Neural crest cell (in vitro differentiated cells): ENCODE measurements at regions not wholly inside any gene's neighbourhood (a gene's known extent, or its start where the extent isn't known, plus 50 kb on each side); places are given as distances from the start of the nearest gene placed in this dataset.

Experiments
- DNase-seq: peaks from one replicate; pipeline ENCODE4 v3.0.0; 2021; ENCODE audit warnings: low read depth, mixed read lengths, low spot score
- H3K27ac Mint-ChIP-seq: one replicate; pipeline ENCODE4 v1.8.0; 2021; ENCODE audit warnings: mild to moderate bottlenecking, mixed read lengths; ENCODE audit not compliant: unreplicated experiment
- H3K27me3 Mint-ChIP-seq: 2 replicates; pipeline ENCODE4 v1.8.0; 2021; ENCODE audit warnings: low read depth, mild to moderate bottlenecking, mixed read lengths
- H3K36me3 Mint-ChIP-seq: 2 replicates; pipeline ENCODE4 v1.8.0; 2021; ENCODE audit warnings: low read depth, mild to moderate bottlenecking, mixed read lengths
- H3K4me1 Mint-ChIP-seq: 2 replicates; pipeline ENCODE4 v1.8.0; 2021; ENCODE audit warnings: mixed read lengths
- H3K4me3 Mint-ChIP-seq: one replicate; pipeline ENCODE4 v1.8.0; 2021; ENCODE audit warnings: mild to moderate bottlenecking, mixed read lengths
- H3K9me3 Mint-ChIP-seq: 2 replicates; pipeline ENCODE4 v1.8.0; 2021; ENCODE audit warnings: mixed read lengths
- TF ChIP-seq, protein P1 (sequence below): fragments of 200-600 bp; sonication (generic); conservative IDR thresholded peaks from 2 replicates; pipeline ENCODE4 v1.5.0; 2021; ENCODE audit warnings: antibody characterized with exemption, mild to moderate bottlenecking

DNA sequence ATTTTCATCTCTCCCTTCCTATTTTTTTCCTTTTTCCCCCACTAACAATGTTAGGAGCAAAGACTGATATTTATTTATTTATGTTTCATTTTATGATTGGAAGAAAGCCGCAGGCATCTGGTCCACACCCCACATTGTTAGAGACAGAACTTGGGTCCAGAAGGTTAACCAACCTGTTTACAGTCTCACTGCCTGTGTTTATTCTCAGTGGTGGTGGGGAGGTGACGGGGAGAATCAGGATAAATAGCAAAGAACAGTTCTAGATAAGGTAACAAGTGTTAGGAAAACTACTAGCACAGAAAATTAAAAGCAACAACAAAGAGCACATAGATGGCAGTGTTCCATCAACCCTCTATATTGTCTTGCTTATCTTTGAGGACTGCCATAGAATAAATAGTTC is 301.7 kb upstream of the DIPK2B start:
- DNase-seq: no peak
- TF ChIP-seq, protein P1, sequence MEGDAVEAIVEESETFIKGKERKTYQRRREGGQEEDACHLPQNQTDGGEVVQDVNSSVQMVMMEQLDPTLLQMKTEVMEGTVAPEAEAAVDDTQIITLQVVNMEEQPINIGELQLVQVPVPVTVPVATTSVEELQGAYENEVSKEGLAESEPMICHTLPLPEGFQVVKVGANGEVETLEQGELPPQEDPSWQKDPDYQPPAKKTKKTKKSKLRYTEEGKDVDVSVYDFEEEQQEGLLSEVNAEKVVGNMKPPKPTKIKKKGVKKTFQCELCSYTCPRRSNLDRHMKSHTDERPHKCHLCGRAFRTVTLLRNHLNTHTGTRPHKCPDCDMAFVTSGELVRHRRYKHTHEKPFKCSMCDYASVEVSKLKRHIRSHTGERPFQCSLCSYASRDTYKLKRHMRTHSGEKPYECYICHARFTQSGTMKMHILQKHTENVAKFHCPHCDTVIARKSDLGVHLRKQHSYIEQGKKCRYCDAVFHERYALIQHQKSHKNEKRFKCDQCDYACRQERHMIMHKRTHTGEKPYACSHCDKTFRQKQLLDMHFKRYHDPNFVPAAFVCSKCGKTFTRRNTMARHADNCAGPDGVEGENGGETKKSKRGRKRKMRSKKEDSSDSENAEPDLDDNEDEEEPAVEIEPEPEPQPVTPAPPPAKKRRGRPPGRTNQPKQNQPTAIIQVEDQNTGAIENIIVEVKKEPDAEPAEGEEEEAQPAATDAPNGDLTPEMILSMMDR: no peak
- peaks cover 5% of the 10 kb centered on the region for H3K36me3 Mint-ChIP-seq
- no peak overlapping the region for H3K27ac Mint-ChIP-seq
- H3K9me3 Mint-ChIP-seq: peaks cover 12% of the 10 kb centered on the region
- H3K4me1 Mint-ChIP-seq: peaks cover 22% of the 10 kb centered on the region
- no peaks in the 10 kb centered on the region for H3K27me3 Mint-ChIP-seq
- no peak overlapping the region for H3K4me3 Mint-ChIP-seq

- H3K36me3 Mint-ChIP-seq: peaks cover 9% of the 10 kb centered on the region
- H3K4me3 Mint-ChIP-seq: no peak overlapping the region
- DNase-seq: no peak
- TF ChIP-seq, protein P1: no peak
- H3K9me3 Mint-ChIP-seq: peaks cover 24% of the 10 kb centered on the region
- no peak overlapping the region for H3K27ac Mint-ChIP-seq
- no peaks in the 10 kb centered on the region for H3K27me3 Mint-ChIP-seq
- no peaks in the 10 kb centered on the region for H3K4me1 Mint-ChIP-seq
Measured at GRCh38 chrX:45497290-45497689, 296.6 kb upstream of the DIPK2B start.

DNA sequence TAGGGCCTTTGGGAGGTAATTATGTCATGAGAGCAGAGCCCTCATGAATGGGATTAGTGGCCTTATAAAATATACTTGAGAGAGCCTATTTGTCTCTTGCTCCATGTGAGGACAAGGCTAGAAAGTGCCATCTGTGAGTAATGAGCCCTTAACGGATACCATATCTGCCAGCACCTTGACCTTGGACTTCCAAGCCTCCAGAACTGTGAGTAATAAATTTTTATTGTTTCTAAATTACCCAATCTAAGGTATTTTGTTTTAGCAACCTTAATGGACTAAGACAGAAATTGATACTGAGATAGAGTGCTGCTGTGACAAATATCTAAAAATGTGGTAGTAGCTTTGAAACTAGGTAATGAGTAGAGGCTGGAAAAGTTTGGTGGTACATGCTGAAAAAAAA is 285.0 kb upstream of the DIPK2B start:
- Mint-ChIP-seq H3K27ac (no peak overlapping the region), H3K4me3 (no peak overlapping the region), H3K36me3 (peaks cover 8% of the 10 kb centered on the region), H3K27me3 (no peaks in the 10 kb centered on the region), H3K4me1 (no peaks in the 10 kb centered on the region), H3K9me3 (peaks cover 14% of the 10 kb centered on the region)
- no peak for DNase-seq
- TF ChIP-seq, protein P1: no peak

GRCh38 chrX:45479835-45480422 is 279.3 kb upstream of the DIPK2B start:
- TF ChIP-seq, protein P1: no peak

GRCh38 chrX:45479196-45479834 is 278.6 kb upstream of the DIPK2B start:
- H3K36me3 Mint-ChIP-seq: peaks cover 7% of the 10 kb centered on the region
- H3K27me3 Mint-ChIP-seq: no peaks in the 10 kb centered on the region
- no peak overlapping the region for H3K4me3 Mint-ChIP-seq
- H3K9me3 Mint-ChIP-seq: peaks cover 17% of the 10 kb centered on the region
- no peaks in the 10 kb centered on the region for H3K4me1 Mint-ChIP-seq
- no peak for DNase-seq
- TF ChIP-seq, protein P1: no peak
- no peak overlapping the region for H3K27ac Mint-ChIP-seq

More at GRCh38 chrX:45479835-45480422, 279.3 kb upstream of the DIPK2B start:
- no peak overlapping the region for H3K27ac Mint-ChIP-seq
- peaks cover 7% of the 10 kb centered on the region for H3K36me3 Mint-ChIP-seq
- DNase-seq: no peak
- peaks cover 17% of the 10 kb centered on the region for H3K9me3 Mint-ChIP-seq
- H3K27me3 Mint-ChIP-seq: no peaks in the 10 kb centered on the region
- H3K4me3 Mint-ChIP-seq: no peak overlapping the region
- no peaks in the 10 kb centered on the region for H3K4me1 Mint-ChIP-seq
